ENCODE measurements at regions not wholly inside any gene's neighbourhood (a gene's known extent, or its start where the extent isn't known, plus 50 kb on each side); places are given as distances from the start of the nearest gene placed in this dataset.

DNA sequence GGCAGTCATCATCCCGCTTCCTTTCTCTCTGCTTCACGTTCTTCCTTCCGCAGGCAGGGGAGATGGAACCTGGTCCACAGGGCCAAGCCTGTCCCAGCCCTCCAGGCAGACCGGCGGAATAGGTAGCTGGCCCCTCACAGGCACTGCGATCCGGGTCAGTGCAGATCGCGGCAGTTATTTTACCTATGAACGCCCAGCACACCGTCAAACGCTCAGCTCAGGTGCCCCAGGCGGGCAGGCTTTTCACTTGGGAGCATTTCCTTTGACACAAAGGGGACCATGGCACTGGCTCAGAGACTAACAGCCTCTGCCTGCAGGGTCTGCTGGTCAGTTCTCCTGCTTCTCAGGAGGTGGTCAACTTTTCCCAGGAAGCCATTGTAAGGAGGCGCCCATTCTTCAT is 97.0 kb upstream of the ZNF98 start:
- ChIA-PET CTCF (no interaction called here), POLR2A (no interaction called here)
- Histone ChIP-seq H3K36me3 (ENCODE audit: control insufficient read depth in 2 of 2, insufficient read depth in 1 of 2, low read length in 2 of 2) (no peaks in the 10 kb centered on the region), H3K9me3 (ENCODE audit: control insufficient read depth, insufficient read depth, low read depth, low read length) (no peaks in the 10 kb centered on the region), H3K27ac (ENCODE audit: extremely low read depth, low read depth, low read length) (no peak overlapping the region), H3K4me3 (ENCODE audit: low read depth, low read length) (no peak overlapping the region), H3K4me1 (ENCODE audit: control insufficient read depth, insufficient read depth, low read length) (no peaks in the 10 kb centered on the region)
- TF ChIP-seq BCL11B (tag by site-specific recombination; IDR thresholded peaks at IDR 0.05; ENCODE audit: low read depth) = no peak
- TF ChIP-seq ZNF391 (tag by site-specific recombination; IDR thresholded peaks at IDR 0.05; ENCODE audit: borderline replicate concordance, low read depth) = no peak
- no peak for TF ChIP-seq EGR2 (tag by site-specific recombination; IDR thresholded peaks at IDR 0.05; ENCODE audit: low read depth)
- no peak for TF ChIP-seq ZNF555 (tag by site-specific recombination; conservative IDR thresholded peaks at IDR 0.05)
- TF ChIP-seq ZNF404 (tag by site-specific recombination; IDR thresholded peaks at IDR 0.05) = no peak
- TF ChIP-seq, protein P1, sequence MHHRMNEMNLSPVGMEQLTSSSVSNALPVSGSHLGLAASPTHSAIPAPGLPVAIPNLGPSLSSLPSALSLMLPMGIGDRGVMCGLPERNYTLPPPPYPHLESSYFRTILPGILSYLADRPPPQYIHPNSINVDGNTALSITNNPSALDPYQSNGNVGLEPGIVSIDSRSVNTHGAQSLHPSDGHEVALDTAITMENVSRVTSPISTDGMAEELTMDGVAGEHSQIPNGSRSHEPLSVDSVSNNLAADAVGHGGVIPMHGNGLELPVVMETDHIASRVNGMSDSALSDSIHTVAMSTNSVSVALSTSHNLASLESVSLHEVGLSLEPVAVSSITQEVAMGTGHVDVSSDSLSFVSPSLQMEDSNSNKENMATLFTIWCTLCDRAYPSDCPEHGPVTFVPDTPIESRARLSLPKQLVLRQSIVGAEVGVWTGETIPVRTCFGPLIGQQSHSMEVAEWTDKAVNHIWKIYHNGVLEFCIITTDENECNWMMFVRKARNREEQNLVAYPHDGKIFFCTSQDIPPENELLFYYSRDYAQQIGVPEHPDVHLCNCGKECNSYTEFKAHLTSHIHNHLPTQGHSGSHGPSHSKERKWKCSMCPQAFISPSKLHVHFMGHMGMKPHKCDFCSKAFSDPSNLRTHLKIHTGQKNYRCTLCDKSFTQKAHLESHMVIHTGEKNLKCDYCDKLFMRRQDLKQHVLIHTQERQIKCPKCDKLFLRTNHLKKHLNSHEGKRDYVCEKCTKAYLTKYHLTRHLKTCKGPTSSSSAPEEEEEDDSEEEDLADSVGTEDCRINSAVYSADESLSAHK (tag by site-specific recombination; IDR thresholded peaks at IDR 0.05) = no peak
- no peak for TF ChIP-seq ZNF521 (tag by site-specific recombination; IDR thresholded peaks at IDR 0.05)
- no peak for TF ChIP-seq ZFP3 (tag by site-specific recombination; IDR thresholded peaks at IDR 0.05; ENCODE audit: low read depth)
- TF ChIP-seq ZNF114 (tag by site-specific recombination; IDR thresholded peaks at IDR 0.05) = no peak
- TF ChIP-seq ZNF23 (tag by site-specific recombination; IDR thresholded peaks at IDR 0.05; ENCODE audit: borderline replicate concordance) = no peak
- no peak for TF ChIP-seq ZNF791 (tag by site-specific recombination; IDR thresholded peaks at IDR 0.05)
- TF ChIP-seq, protein P2, sequence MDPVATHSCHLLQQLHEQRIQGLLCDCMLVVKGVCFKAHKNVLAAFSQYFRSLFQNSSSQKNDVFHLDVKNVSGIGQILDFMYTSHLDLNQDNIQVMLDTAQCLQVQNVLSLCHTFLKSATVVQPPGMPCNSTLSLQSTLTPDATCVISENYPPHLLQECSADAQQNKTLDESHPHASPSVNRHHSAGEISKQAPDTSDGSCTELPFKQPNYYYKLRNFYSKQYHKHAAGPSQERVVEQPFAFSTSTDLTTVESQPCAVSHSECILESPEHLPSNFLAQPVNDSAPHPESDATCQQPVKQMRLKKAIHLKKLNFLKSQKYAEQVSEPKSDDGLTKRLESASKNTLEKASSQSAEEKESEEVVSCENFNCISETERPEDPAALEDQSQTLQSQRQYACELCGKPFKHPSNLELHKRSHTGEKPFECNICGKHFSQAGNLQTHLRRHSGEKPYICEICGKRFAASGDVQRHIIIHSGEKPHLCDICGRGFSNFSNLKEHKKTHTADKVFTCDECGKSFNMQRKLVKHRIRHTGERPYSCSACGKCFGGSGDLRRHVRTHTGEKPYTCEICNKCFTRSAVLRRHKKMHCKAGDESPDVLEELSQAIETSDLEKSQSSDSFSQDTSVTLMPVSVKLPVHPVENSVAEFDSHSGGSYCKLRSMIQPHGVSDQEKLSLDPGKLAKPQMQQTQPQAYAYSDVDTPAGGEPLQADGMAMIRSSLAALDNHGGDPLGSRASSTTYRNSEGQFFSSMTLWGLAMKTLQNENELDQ (tag by site-specific recombination; IDR thresholded peaks at IDR 0.05; ENCODE audit: low read depth) = no peak
- no peak for TF ChIP-seq MYNN (tag by site-specific recombination; IDR thresholded peaks at IDR 0.05; ENCODE audit: borderline replicate concordance)
- no peak for TF ChIP-seq REPIN1 (tag by site-specific recombination; IDR thresholded peaks at IDR 0.05; ENCODE audit: low read depth)
- no peak for TF ChIP-seq ZNF639 (tag by site-specific recombination; IDR thresholded peaks at IDR 0.05)

- ChIA-PET POLR2A (no interaction called here), CTCF (no interaction called here)
- H3K4me3 ChIP-seq (ENCODE audit: low read depth, low read length) = no peak overlapping the region
- no peaks in the 10 kb centered on the region for H3K4me1 ChIP-seq (ENCODE audit: control insufficient read depth, insufficient read depth, low read length)
- H3K36me3 ChIP-seq (ENCODE audit: control insufficient read depth in 2 of 2, insufficient read depth in 1 of 2, low read length in 2 of 2) = no peaks in the 10 kb centered on the region
- H3K27ac ChIP-seq (ENCODE audit: extremely low read depth, low read depth, low read length) = no peak overlapping the region
- no peaks in the 10 kb centered on the region for H3K9me3 ChIP-seq (ENCODE audit: control insufficient read depth, insufficient read depth, low read depth, low read length)
- TF ChIP-seq, protein P3, sequence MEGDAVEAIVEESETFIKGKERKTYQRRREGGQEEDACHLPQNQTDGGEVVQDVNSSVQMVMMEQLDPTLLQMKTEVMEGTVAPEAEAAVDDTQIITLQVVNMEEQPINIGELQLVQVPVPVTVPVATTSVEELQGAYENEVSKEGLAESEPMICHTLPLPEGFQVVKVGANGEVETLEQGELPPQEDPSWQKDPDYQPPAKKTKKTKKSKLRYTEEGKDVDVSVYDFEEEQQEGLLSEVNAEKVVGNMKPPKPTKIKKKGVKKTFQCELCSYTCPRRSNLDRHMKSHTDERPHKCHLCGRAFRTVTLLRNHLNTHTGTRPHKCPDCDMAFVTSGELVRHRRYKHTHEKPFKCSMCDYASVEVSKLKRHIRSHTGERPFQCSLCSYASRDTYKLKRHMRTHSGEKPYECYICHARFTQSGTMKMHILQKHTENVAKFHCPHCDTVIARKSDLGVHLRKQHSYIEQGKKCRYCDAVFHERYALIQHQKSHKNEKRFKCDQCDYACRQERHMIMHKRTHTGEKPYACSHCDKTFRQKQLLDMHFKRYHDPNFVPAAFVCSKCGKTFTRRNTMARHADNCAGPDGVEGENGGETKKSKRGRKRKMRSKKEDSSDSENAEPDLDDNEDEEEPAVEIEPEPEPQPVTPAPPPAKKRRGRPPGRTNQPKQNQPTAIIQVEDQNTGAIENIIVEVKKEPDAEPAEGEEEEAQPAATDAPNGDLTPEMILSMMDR (tag by site-specific recombination; IDR thresholded peaks at IDR 0.05) = no peak
- no peak for TF ChIP-seq ZNF664 (tag by site-specific recombination; IDR thresholded peaks at IDR 0.05)
- no peak for TF ChIP-seq ZNF24 (tag by site-specific recombination; IDR thresholded peaks at IDR 0.05)
- TF ChIP-seq ZNF626 (tag by site-specific recombination; IDR thresholded peaks at IDR 0.05) = no peak
- TF ChIP-seq ZNF624 (tag by site-specific recombination; IDR thresholded peaks at IDR 0.05) = no peak
- no peak for TF ChIP-seq ZNF174 (tag by site-specific recombination; IDR thresholded peaks at IDR 0.05)
- TF ChIP-seq, protein P4, sequence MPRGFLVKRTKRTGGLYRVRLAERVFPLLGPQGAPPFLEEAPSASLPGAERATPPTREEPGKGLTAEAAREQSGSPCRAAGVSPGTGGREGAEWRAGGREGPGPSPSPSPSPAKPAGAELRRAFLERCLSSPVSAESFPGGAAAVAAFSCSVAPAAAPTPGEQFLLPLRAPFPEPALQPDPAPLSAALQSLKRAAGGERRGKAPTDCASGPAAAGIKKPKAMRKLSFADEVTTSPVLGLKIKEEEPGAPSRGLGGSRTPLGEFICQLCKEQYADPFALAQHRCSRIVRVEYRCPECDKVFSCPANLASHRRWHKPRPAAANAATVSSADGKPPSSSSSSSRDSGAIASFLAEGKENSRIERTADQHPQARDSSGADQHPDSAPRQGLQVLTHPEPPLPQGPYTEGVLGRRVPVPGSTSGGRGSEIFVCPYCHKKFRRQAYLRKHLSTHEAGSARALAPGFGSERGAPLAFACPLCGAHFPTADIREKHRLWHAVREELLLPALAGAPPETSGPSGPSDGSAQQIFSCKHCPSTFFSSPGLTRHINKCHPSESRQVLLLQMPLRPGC (tag by site-specific recombination; IDR thresholded peaks at IDR 0.05) = no peak
- TF ChIP-seq, protein P5, sequence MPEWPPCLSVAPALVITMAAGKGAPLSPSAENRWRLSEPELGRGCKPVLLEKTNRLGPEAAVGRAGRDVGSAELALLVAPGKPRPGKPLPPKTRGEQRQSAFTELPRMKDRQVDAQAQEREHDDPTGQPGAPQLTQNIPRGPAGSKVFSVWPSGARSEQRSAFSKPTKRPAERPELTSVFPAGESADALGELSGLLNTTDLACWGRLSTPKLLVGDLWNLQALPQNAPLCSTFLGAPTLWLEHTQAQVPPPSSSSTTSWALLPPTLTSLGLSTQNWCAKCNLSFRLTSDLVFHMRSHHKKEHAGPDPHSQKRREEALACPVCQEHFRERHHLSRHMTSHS (tag by site-specific recombination; IDR thresholded peaks at IDR 0.05) = no peak
- no peak for TF ChIP-seq TCF7L2 (IDR thresholded peaks at IDR 0.05; ENCODE audit: borderline replicate concordance, low read depth, low read length)
These were observed 95.6 kb upstream of the ZNF98 start for GRCh38 chr19:22517496-22518411.

Measured in HEK293 (cell line).